Suppressor macrophage treated with lipopolysaccharide for 1 hour (primary cell): ENCODE measurements at regions not wholly inside any gene's neighbourhood (a gene's known extent, or its start where the extent isn't known, plus 50 kb on each side); places are given as distances from the start of the nearest gene placed in this dataset.

Experiments
- DNase-seq, 3 donors: peaks; one replicate each; pipeline ENCODE4 v3.0.0-alpha.2; 2020 to 2022

DNA sequence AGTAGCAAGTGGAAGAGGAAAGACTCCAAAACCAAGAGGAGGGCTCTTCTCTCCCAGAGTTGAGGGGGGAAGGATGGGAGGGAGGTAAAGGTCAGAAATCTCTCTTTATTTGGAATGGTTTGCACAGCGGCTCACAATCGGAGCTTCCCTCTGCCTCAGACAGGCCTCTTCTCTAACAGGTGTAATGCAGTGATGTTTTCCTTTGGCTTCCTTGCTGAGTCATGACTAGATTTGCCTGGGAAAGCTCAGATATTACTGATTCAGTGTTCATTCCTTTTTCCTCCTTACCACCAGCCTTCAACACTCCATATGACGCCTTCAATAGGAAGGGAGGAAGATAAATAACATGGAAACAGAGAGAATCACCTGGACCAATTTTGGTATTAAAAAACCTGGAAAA, 136.6 kb downstream of the RNF152 start:
- no peak for DNase-seq

DNA sequence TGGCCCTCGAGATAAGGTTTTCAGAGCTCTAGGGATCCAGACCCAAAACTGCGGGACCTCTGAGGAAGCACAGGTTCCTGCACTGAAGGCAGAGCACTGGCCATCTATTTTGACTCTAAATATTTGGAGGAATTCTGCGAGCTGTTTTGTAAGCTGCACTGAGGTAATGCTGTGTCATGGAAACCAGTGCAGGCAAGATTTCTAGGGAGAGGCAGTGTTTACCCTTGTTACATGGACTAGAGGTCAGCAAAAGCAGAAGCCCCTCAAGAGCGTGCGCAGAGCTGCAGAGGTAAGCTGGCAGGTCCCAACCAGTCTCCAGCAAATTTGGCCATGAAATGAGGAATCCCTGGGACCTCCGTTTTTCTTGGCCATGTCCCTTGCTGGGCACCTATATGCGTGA, 137.3 kb downstream of the RNF152 start:
- DNase-seq: no peak

- no peak for DNase-seq
Measured at GRCh38 chr18:61754039-61754583, 138.7 kb downstream of the RNF152 start.

GRCh38 chr18:61753373-61753772, 139.4 kb downstream of the RNF152 start:
- DNase-seq: no peak

- no peak for DNase-seq
Measured at GRCh38 chr18:61752973-61753372, 139.8 kb downstream of the RNF152 start.

- no peak for DNase-seq
Measured at GRCh38 chr18:61750840-61751668, 141.8 kb downstream of the RNF152 start.

DNA sequence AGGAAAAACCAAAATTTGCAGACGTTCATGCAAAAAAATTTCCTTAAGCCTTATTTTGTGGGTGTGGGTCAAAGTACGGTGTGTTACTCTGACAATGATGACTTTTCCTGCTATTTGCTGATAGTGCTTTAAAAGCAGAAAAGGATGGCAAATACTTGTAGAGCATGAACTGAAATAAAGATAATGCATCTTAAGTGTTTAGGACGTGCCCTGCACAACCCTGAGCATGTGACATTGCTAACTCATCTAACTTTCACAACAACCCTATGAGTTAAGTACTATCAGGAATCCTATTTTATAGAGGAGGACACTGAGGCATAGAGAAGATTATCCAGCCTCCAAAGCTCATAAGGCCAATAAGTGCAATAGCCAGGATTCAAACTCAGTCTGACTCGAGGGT, 143.3 kb downstream of the RNF152 start:
- no peak for DNase-seq

GRCh38 chr18:61749031-61749430, 143.8 kb downstream of the RNF152 start:
- no peak for DNase-seq

DNA sequence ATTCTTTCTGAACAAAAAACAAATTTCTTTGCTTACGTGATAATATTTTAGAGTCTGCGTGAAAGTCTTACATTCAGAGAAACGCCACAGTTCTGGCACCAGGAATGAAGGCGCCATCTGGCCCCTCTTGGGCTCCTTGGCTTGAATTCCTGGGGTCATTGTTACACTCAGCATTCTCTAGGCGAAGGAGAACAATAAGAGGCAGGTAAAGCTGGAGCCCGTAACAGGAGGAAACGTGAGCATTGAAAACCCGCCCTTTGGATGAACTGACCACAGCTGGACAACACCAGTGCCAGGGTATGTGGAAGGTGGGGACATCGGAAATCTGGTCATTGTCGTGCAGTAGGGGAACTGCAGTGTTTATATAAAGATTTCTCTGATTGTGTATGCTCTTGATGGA, 144.8 kb downstream of the RNF152 start:
- no peak for DNase-seq

GRCh38 chr18:61743775-61744531, 148.9 kb downstream of the RNF152 start:
- DNase-seq: no peak

- DNase-seq: no peak
Measured at GRCh38 chr18:61742565-61743429, 150.0 kb downstream of the RNF152 start.

DNA sequence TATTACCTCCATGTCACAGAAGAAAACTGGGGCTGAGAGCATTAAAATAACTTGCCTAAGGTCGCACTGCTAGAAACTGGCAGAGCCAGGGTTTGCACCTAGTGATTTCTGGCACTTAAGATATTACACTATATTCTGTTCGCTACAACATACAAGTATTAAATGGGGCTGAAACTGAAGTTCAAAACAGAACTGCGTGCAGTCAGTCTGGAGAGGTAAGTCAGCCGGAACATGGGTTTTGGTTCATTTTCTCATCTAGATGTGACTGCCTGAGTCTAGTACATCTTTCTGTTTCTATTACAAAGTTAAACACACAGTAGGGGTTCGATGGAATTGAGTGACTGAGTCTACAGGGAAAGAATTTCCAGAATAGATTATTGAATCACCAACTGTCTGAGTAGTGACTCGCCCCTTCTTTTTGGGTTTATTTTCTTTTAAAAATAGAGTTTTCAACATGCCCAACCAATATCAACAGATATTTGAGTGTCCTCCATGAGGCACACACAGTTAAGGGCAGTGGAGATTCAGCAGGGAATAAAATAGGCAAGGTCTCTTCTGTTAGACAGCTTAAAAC, 150.8 kb downstream of the RNF152 start:
- no peak for DNase-seq

- DNase-seq: peak; percentile 79 to 93 (median 92)
Measured at GRCh38 chr18:61738488-61738887, 154.3 kb downstream of the RNF152 start.

DNA sequence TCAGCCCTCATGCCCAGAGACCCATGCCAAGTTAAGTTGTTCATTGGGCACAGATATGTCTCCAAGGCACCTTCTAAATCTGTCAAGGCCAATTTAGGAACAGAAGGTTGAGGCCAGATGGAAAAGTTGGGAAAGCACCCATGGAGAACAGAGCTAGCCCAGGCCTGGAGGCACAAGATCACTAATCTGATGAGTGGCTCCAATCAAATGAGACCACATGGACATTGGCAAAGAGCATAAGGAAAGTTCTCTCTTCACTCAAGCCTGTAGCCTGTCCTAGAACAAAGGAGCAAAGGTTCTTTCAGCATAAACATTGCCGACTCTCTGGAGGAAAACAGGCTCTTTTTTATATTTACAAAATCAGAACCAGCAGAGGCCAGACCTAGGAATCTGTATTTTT, 154.8 kb downstream of the RNF152 start:
- DNase-seq: peak in 2 of 3 donors; percentile 21 to 35

GRCh38 chr18:61736133-61736532, 156.7 kb downstream of the RNF152 start:
- no peak for DNase-seq

GRCh38 chr18:61735564-61736102, 157.2 kb downstream of the RNF152 start:
- DNase-seq: no peak

DNA sequence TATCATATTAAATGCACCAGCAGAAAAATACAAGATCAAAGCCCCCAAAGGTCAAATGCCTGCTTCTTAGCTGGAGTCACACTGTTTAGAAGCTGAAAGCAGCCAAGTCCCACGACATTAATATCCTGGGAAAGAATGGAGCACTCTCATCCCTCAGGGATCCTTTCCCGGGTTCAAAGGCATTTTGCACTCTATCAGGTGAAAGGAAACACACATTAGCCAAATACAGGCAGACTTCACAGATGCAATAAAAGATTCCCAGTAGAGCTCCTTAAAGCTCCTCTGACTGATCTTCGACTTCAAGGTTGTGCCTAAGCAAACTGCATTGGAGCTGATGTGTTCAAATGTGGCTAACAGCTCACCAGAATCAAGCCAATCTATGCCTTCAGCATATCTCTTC, 158.4 kb downstream of the RNF152 start:
- no peak for DNase-seq

GRCh38 chr18:61732854-61733253, 160.0 kb downstream of the RNF152 start:
- DNase-seq: peak; percentile 47 to 50 (median 48)

- DNase-seq: no peak
Measured at GRCh38 chr18:61731693-61732376, 161.0 kb downstream of the RNF152 start.

- DNase-seq: no peak
Measured at GRCh38 chr18:61731178-61731577, 161.6 kb downstream of the RNF152 start.

- DNase-seq: no peak
Measured at GRCh38 chr18:61729322-61729721, 163.5 kb downstream of the RNF152 start.
